Tibial nerve (tissue), 4 donors: ENCODE measurements at regions not wholly inside any gene's neighbourhood (a gene's known extent, or its start where the extent isn't known, plus 50 kb on each side); places are given as distances from the start of the nearest gene placed in this dataset.

Source experiments
- CTCF ChIP-seq, 5 experiments: fragments of 200-600 bp in 3 of 5; fragments of 450-650 bp in 2 of 5; sonication (generic) in 3 of 5; IDR thresholded peaks; one replicate each; pipeline ENCODE4 v1.5.1; 2016 to 2019; ENCODE audit warnings: antibody characterized with exemption in 5 of 5, mild to moderate bottlenecking in 3 of 5, moderate library complexity in 2 of 5
- EP300 ChIP-seq, 2 donors: sonication (generic); formaldehyde crosslinking; IDR thresholded peaks; one replicate each; pipeline ENCODE4 v1.6.1; 2017; ENCODE audit warnings: antibody characterized with exemption in 2 of 2, mild to moderate bottlenecking in 1 of 2
- POLR2A ChIP-seq, 2 donors: fragments of 450-650 bp; IDR thresholded peaks; one replicate each; pipeline ENCODE4 v1.6.1; 2017; ENCODE audit warnings: antibody characterized with exemption in 2 of 2, mild to moderate bottlenecking in 2 of 2, moderate library complexity in 2 of 2

DNA sequence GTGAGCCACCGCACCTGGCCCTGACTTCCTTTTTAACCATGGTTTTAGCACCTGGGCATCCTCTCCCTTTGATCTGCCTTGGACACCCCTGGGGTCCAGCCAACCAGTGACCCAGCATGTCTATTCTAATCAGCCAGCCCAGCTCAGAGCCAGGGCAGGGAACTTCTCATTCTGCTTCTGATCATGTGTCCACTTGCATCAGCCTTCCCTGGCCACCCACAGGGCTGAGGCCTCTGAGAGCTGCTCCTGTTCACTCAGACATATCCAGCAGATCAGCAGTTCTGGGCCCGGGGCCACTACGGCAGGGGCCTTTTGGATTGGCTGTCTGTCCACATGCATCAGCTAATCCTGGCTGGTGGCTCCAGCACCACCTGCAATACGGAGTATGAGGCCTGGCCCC, 117.9 kb upstream of the MAP1LC3B2 start:
- TF ChIP-seq CTCF (IDR thresholded peaks at IDR 0.05) (no peak), EP300 (IDR thresholded peaks at IDR 0.05) (no peak), POLR2A (IDR thresholded peaks at IDR 0.05) (no peak)
